HG02943 (cell line): ENCODE measurements at regions not wholly inside any gene's neighbourhood (a gene's known extent, or its start where the extent isn't known, plus 50 kb on each side); places are given as distances from the start of the nearest gene placed in this dataset.
"Not testable (repeated sequence)": the region's sequence is repeated elsewhere in the genome, so short reads cannot be mapped to it uniquely, and the experiment has no call there.

Experiments used
- ATAC-seq: cut with Tn5 transposase; IDR thresholded peaks from one replicate; pipeline ENCODE4 v1.9.1; 2021; ENCODE audit warnings: mild to moderate bottlenecking, low read depth, moderate library complexity; ENCODE audit not compliant: unreplicated experiment

DNA sequence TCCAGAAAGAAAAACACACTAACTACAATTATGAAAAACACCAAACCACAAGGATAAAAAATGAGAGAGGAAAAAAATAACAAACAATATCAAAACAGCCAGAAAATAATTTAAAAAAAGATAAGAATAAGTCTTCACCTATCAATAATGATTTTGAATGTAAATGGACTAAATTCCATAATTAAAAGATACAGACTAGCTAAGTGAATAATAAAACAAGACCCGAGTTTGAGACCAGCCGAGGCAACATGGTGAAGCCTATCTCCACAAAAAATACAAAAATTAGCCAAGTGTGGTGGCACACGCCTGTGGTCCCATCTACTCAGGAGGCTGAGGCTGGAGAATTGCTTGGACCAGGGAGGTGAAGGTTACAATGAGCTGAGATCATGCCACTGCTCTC, 131.1 kb downstream of the MTERF1 start:
- ATAC-seq = no peak

DNA sequence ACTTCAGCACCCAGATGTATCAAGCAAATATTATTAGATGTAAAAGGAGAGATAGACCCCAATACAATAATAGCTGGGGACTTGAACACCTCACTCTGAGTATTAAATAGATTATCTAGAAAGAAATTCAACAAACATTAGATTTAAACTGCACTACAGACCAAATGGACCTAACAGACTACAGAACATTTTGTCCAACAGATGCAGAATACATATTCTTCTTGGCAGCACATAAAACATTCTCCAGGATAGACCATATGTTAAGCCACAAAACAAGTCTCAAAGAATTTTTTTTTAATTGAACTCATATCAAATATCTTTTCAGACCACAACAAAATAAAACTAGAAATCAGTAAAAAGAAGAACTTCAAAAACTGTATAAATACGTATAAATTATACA, 130.4 kb downstream of the MTERF1 start:
- no peak for ATAC-seq

DNA sequence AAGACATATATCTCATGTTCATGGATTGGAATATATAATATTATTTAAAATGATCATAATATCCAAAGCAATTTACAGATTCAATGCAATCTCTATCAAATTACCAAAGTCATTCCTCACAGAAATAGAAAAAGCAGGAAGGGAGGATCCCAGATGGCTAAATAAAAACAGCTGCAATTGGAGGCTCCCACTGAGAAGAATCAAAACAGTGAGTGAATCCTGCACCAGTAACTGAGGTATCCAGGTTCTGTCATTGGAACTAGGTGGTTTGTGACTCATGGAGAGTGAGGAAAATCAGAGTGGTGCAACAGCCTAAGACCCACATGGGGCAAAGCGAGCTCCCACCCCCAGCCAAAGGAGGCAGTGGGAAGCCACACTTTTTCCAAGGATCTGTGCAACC, 128.4 kb downstream of the MTERF1 start:
- ATAC-seq = no peak

GRCh38 chr7:91754280-91754679, 126.2 kb downstream of the MTERF1 start:
- not testable (repeated sequence) for ATAC-seq

- ATAC-seq = not testable (repeated sequence)
Observed at GRCh38 chr7:91755121-91755520, 125.4 kb downstream of the MTERF1 start.

DNA sequence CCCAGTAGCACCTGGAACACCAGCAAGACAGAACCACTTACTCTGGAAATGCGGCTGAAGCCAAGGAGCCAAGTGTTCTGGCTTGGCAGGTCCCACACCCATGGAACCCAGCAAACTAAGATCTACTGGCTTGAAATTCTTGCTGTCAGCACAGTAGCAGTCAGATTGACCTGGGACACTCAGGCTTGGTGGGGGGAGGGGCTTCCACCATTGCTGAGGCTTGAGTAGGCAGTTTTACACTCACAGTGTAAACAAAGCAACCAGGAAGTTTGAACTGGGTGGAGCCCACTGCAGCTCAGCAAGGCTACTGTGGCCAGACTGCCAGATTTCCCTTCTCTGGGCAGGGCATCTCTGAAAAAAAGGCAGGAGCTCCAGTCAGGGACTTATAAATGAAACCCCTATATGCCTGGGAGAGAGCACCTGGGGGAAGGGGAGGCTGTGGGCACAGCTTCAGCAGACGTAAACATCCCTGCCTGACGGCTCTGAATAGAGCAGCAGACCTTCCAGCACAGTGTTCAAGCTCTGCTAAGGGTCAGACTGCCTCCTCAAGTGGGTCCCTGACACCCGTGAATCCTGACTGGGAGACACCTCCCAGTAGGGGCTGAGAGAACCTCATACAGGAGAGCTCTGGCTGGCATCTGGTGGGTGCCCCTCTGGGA, 121.2 kb downstream of the MTERF1 start:
- no peak for ATAC-seq

- no peak for ATAC-seq
Observed at GRCh38 chr7:91767820-91768219, 112.7 kb downstream of the MTERF1 start.

GRCh38 chr7:91771394-91771793, 109.1 kb downstream of the MTERF1 start:
- no peak for ATAC-seq

- no peak for ATAC-seq
Observed at GRCh38 chr7:91771921-91772815, 108.3 kb downstream of the MTERF1 start.

DNA sequence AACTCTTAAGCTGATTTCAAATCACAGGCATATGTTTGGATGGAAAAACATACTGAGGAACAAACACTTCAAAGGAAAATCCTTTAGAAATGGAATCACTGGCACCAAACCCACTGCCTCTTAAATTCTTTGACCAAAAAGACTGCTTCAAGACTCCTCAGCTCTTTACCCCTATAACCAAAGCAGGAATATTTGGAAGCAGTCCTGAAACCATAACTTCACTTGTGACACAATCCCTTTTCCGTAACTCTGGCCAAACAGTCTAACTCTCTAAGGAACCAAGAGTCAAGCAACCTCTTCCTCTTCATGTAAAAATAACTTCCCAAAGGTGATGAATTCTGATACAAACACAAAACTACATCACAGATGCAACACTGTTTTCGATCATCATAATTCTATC, 104.3 kb downstream of the MTERF1 start:
- no peak for ATAC-seq

DNA sequence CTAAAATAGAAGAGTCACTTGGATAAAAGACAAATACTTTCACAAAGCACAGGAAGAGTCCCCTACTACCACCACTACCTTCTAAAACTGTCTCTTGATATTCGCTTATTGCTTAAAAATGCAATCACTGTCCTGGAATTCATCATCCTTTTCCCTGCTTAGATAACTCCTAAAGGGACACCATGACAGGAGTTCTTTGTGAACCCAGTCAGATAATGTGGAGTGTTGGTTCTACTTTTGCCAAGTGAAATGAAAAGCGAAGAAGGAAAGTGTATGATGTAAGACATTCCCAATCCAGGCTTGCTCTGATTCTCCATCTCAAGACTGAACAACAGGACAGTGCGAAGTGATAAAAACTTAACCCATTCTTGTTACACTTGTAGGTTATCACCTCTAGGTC, 103.0 kb downstream of the MTERF1 start:
- no peak for ATAC-seq

DNA sequence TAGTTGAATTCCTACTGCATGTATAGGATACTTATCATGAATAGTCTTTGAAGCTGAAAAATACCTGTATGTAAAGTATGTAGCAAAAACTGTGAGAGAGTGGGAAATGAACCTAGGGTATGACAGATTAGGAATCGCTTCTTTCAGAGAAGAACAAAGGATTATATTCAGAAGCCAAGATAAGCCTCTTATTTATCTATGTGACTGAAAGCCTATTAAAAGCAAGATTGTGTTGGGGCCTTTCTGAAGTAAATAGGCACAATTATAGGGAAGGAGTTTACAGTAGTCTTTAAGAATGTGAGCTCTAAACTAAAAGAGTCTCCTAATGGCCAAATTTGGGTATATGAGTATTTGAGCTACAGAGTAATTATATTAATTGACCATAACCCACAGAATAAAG, 102.1 kb downstream of the MTERF1 start:
- no peak for ATAC-seq

DNA sequence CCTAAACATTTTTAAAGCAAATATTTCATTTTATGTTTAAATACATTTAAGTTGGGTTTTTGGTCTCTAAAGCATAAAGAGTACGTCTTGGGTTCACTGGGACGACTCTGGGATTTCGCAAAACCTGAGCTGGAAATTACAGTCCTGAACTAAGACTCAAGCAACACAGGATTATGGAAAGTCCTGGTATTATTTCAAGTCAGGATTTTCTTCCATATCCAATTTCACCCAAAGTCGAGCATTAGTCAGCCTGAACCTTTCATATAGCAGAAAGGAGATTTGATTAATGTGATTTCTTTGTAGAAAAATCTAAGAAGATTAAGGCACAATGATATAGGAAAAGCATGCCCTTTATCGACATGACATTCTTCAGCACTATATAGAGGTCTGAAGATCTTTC, 100.0 kb downstream of the MTERF1 start:
- ATAC-seq = no peak

DNA sequence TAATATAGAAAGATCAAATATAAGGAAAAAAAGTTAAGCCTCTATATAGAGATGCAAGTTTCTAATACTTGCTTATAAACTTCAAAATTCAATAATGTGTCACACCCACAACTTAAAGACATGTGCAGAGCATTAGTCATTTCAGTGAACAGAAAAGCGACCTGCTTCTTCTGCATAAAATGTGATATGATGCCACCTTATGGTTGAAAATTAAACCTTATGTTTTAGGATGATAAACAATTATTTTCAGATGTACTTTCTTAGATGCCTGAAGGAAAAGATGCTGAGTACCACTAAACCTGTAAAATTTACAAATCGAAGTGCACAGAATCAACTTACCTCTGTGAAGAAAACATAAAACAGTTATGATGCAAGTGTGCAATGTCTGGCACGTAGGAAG, 96.0 kb downstream of the MTERF1 start:
- ATAC-seq = no peak

- no peak for ATAC-seq
Observed at GRCh38 chr7:91787931-91788330, 92.6 kb downstream of the MTERF1 start.

DNA sequence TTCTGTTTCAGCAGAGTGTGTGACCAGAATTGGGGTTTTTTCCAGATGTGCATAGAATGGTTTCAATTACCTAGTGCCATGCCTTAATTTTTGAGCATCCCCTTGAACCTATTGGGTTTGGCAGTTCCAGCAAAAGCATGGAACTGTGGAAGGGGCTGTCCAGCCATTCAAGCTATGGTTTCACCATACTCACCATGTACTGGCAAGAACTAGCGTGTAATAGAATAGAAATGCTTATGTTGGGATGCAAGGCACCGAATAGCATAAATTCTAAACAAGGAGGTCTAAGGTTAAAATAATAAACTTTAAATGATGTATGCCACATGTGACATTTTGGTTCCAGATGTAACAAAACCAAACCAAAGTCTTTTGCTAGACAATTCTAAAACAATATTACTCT, 91.4 kb downstream of the MTERF1 start:
- no peak for ATAC-seq

GRCh38 chr7:91789558-91789957, 90.9 kb downstream of the MTERF1 start:
- ATAC-seq = no peak

- ATAC-seq = not testable (repeated sequence)
Observed at GRCh38 chr7:91790646-91791045, 89.9 kb downstream of the MTERF1 start.

- ATAC-seq = no peak
Observed at GRCh38 chr7:91796122-91796521, 84.4 kb downstream of the MTERF1 start.

DNA sequence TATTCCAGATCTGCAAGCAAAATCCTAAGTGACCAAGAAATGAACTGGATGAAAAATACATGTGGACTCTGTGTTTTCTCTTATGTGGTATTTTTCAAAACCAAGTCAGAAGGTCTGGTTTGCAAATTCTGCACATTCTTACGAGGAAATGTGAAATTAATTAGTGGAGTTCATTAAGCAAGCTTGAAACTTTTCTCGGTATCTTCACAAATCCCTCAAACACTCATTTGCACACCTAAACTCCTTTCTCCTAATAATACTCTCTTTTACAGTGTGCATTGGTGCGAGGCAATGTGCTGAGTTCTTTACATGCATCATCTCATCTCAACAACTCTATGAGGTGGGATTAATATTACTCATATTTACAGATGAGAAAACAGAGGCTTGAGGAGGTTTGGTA, 82.1 kb downstream of the MTERF1 start:
- ATAC-seq = no peak

- no peak for ATAC-seq
Observed at GRCh38 chr7:91800389-91800788, 80.1 kb downstream of the MTERF1 start.
